NCI-H345 treated with DMSO at 0.1 percent for 48 hours (cell line): ENCODE measurements at regions not wholly inside any gene's neighbourhood (a gene's known extent, or its start where the extent isn't known, plus 50 kb on each side); places are given as distances from the start of the nearest gene placed in this dataset.

Experiments
- DNase-seq: peaks from one replicate; lab custom pipeline; 2025; ENCODE audit not compliant: unreplicated experiment; lab: John Stamatoyannopoulos, UW

GRCh38 chr1:239538239-239538988, 152.0 kb downstream of the CHRM3 start:
- DNase-seq, result no peak

- no peak for DNase-seq
Observed at GRCh38 chr1:239539051-239539450, 152.7 kb downstream of the CHRM3 start.

- no peak for DNase-seq
Observed at GRCh38 chr1:239539812-239540211, 153.4 kb downstream of the CHRM3 start.

GRCh38 chr1:239543873-239544272, 157.5 kb downstream of the CHRM3 start:
- DNase-seq, result no peak

GRCh38 chr1:239545466-239545865, 159.1 kb downstream of the CHRM3 start:
- no peak for DNase-seq

- no peak for DNase-seq
Observed at GRCh38 chr1:239547987-239548386, 161.6 kb downstream of the CHRM3 start.

- no peak for DNase-seq
Observed at GRCh38 chr1:239550178-239550577, 163.8 kb downstream of the CHRM3 start.

- DNase-seq, result no peak
Observed at GRCh38 chr1:239555350-239555749, 169.0 kb downstream of the CHRM3 start.

GRCh38 chr1:239558559-239558958, 172.2 kb downstream of the CHRM3 start:
- no peak for DNase-seq

- DNase-seq, result no peak
Observed at GRCh38 chr1:239558991-239559390, 172.6 kb downstream of the CHRM3 start.

GRCh38 chr1:239560921-239561320, 174.6 kb downstream of the CHRM3 start:
- no peak for DNase-seq

- no peak for DNase-seq
Observed at GRCh38 chr1:239562095-239562494, 175.7 kb downstream of the CHRM3 start.

GRCh38 chr1:239563681-239564080, 177.3 kb downstream of the CHRM3 start:
- no peak for DNase-seq

- DNase-seq, result no peak
Observed at GRCh38 chr1:239566074-239566473, 179.7 kb downstream of the CHRM3 start.

- DNase-seq, result no peak
Observed at GRCh38 chr1:239570878-239571277, 184.5 kb downstream of the CHRM3 start.

GRCh38 chr1:239572183-239572582, 185.8 kb downstream of the CHRM3 start:
- no peak for DNase-seq

- DNase-seq, result no peak
Observed at GRCh38 chr1:239574112-239574511, 187.7 kb downstream of the CHRM3 start.

- DNase-seq, result no peak
Observed at GRCh38 chr1:239575113-239575512, 188.7 kb downstream of the CHRM3 start.

GRCh38 chr1:239583536-239583935, 197.2 kb downstream of the CHRM3 start:
- DNase-seq, result no peak

- DNase-seq, result no peak
Observed at GRCh38 chr1:239586128-239586527, 199.8 kb downstream of the CHRM3 start.

GRCh38 chr1:239587066-239587465, 200.7 kb downstream of the CHRM3 start:
- no peak for DNase-seq

GRCh38 chr1:239587574-239588369, 201.4 kb downstream of the CHRM3 start:
- DNase-seq, result no peak
